Erythroblast (primary cell): ENCODE measurements at regions not wholly inside any gene's neighbourhood (a gene's known extent, or its start where the extent isn't known, plus 50 kb on each side); places are given as distances from the start of the nearest gene placed in this dataset.

Experiments used
- GATA1 ChIP-seq: IDR thresholded peaks from 2 replicates; pipeline ENCODE4 v1.6.1; 2011; ENCODE audit warnings: low read depth, mild to moderate bottlenecking, control low read depth, low read length, moderate library complexity
- POLR2A ChIP-seq: IDR thresholded peaks from 2 replicates; pipeline ENCODE4 v1.6.1; 2011; ENCODE audit warnings: mild to moderate bottlenecking, low read length

- TF ChIP-seq POLR2A: no peak
- no peak for TF ChIP-seq GATA1
These were observed 310.5 kb downstream of the GPAM start for GRCh38 chr10:111873041-111873440.
